H9 (cell line): ENCODE measurements at regions not wholly inside any gene's neighbourhood (a gene's known extent, or its start where the extent isn't known, plus 50 kb on each side); places are given as distances from the start of the nearest gene placed in this dataset.

Source experiments
- DNase-seq: peaks from one replicate; pipeline ENCODE4 v3.0.0-alpha.2; 2017
- H2AFZ ChIP-seq: one replicate; pipeline ENCODE4 v1.6.1; 2013; ENCODE audit warnings: mild to moderate bottlenecking, low read length, control low read depth, moderate library complexity
- H2AK5ac ChIP-seq: 2 replicates; pipeline ENCODE4 v1.6.1; 2013; ENCODE audit warnings: low read length, control low read depth, mixed read lengths; ENCODE audit not compliant: insufficient read length
- H2BK120ac ChIP-seq: one replicate; pipeline ENCODE4 v1.6.1; 2013; ENCODE audit warnings: low read depth, mild to moderate bottlenecking, low read length, control low read depth, inconsistent platforms; ENCODE audit not compliant: poor library complexity, severe bottlenecking
- H2BK12ac ChIP-seq: 2 replicates; pipeline ENCODE4 v1.6.1; 2013; ENCODE audit warnings: low read length, control low read depth, mixed read lengths, low read depth; ENCODE audit not compliant: insufficient read length
- H2BK15ac ChIP-seq: 2 replicates; pipeline ENCODE4 v1.6.1; 2013; ENCODE audit warnings: low read depth, low read length, control low read depth
- H2BK20ac ChIP-seq: one replicate; pipeline ENCODE4 v1.6.1; 2013; ENCODE audit warnings: low read depth, mild to moderate bottlenecking, low read length, control low read depth, inconsistent platforms; ENCODE audit not compliant: poor library complexity, severe bottlenecking
- H2BK5ac ChIP-seq: 2 replicates; pipeline ENCODE4 v1.6.1; 2013; ENCODE audit warnings: low read length, control low read depth, mixed read lengths; ENCODE audit not compliant: insufficient read length
- H3K14ac ChIP-seq: 2 replicates; pipeline ENCODE4 v1.6.1; 2013; ENCODE audit warnings: low read length, control low read depth; ENCODE audit not compliant: insufficient read depth
- H3K18ac ChIP-seq: 2 replicates; pipeline ENCODE4 v1.6.1; 2013; ENCODE audit warnings: low read depth, mild to moderate bottlenecking, mixed read lengths, low read length, control low read depth; ENCODE audit not compliant: insufficient read length
- H3K23ac ChIP-seq: 2 replicates; pipeline ENCODE4 v1.6.1; 2013; ENCODE audit warnings: low read length, control low read depth, mixed read lengths, low read depth; ENCODE audit not compliant: insufficient read length
- H3K23me2 ChIP-seq: 2 replicates; pipeline ENCODE4 v1.6.1; 2013; ENCODE audit warnings: low read depth, mild to moderate bottlenecking, mixed read lengths, low read length, control low read depth; ENCODE audit not compliant: insufficient read length, poor library complexity, severe bottlenecking
- H3K27ac ChIP-seq: 2 replicates; pipeline ENCODE4 v1.5.1; 2013; ENCODE audit warnings: low read length, control low read depth, mixed read lengths, low read depth; ENCODE audit not compliant: insufficient read length
- H3K27me3 ChIP-seq: 2 replicates; pipeline ENCODE4 v1.6.1; 2013; ENCODE audit warnings: low read length, control low read depth, inconsistent platforms; ENCODE audit not compliant: insufficient read depth
- H3K4ac ChIP-seq: 2 replicates; pipeline ENCODE4 v1.6.1; 2013; ENCODE audit warnings: low read depth, mild to moderate bottlenecking, control low read depth, inconsistent platforms, low read length, moderate library complexity
- H3K4me1 ChIP-seq: 2 replicates; pipeline ENCODE4 v1.6.1; 2013; ENCODE audit warnings: low read length, control low read depth, inconsistent platforms; ENCODE audit not compliant: insufficient read depth
- H3K4me2 ChIP-seq: 2 replicates; pipeline ENCODE4 v1.6.1; 2013; ENCODE audit warnings: low read length, control low read depth, mixed read lengths; ENCODE audit not compliant: insufficient read length, insufficient read depth
- H3K56ac ChIP-seq: 2 replicates; pipeline ENCODE4 v1.6.1; 2013; ENCODE audit warnings: low read depth, mild to moderate bottlenecking, mixed read lengths, low read length, control low read depth; ENCODE audit not compliant: insufficient read length
- H3K79me1 ChIP-seq: 2 replicates; pipeline ENCODE4 v1.6.1; 2013; ENCODE audit warnings: low read depth, mild to moderate bottlenecking, moderate library complexity, low read length, control low read depth, inconsistent platforms; ENCODE audit not compliant: insufficient read depth, poor library complexity, severe bottlenecking
- H3K79me2 ChIP-seq: 2 replicates; pipeline ENCODE4 v1.6.1; 2013; ENCODE audit warnings: low read length, control low read depth, inconsistent platforms; ENCODE audit not compliant: insufficient read depth
- H3K9ac ChIP-seq: 2 replicates; pipeline ENCODE4 v1.6.1; 2013; ENCODE audit warnings: low read length, control low read depth, mixed read lengths; ENCODE audit not compliant: insufficient read length; ENCODE audit errors: extremely low read depth
- H3K9me3 ChIP-seq: one replicate; pipeline ENCODE4 v1.6.1; 2013; ENCODE audit warnings: low read depth, low read length, inconsistent platforms; ENCODE audit not compliant: control insufficient read depth
- H3T11ph ChIP-seq: one replicate; pipeline ENCODE4 v1.6.1; 2013; ENCODE audit warnings: mild to moderate bottlenecking, low read length, control low read depth, inconsistent platforms
- H4K20me1 ChIP-seq: one replicate; pipeline ENCODE4 v1.6.1; 2013; ENCODE audit not compliant: control insufficient read depth, insufficient read length, insufficient read depth
- H4K5ac ChIP-seq: 2 replicates; pipeline ENCODE4 v1.6.1; 2013; ENCODE audit warnings: low read depth, mild to moderate bottlenecking, mixed read lengths, low read length, control low read depth; ENCODE audit not compliant: insufficient read length
- H4K8ac ChIP-seq: replicated peaks from 2 replicates; pipeline ENCODE4 v1.6.1; 2013; ENCODE audit warnings: low read length, control low read depth, mixed read lengths, low read depth; ENCODE audit not compliant: insufficient read length
- H4K91ac ChIP-seq: 2 replicates; pipeline ENCODE4 v1.6.1; 2013; ENCODE audit warnings: low read depth, mild to moderate bottlenecking, moderate library complexity, mixed read lengths, low read length, control low read depth; ENCODE audit not compliant: insufficient read length
- H3K27ac Mint-ChIP-seq, 3 experiments: 2 replicates in 2 of 3; 3 replicates in 1 of 3; pipeline ENCODE4 v1.8.0; 2020 to 2021; ENCODE audit warnings: mixed read lengths in 3 of 3, mild to moderate bottlenecking in 1 of 3, moderate library complexity in 1 of 3
- H3K27me3 Mint-ChIP-seq: 2 replicates; pipeline ENCODE4 v1.8.0; 2021; ENCODE audit warnings: low read depth, mild to moderate bottlenecking, moderate library complexity, mixed read lengths
- H3K36me3 Mint-ChIP-seq, 3 experiments: 2 replicates in 2 of 3; 3 replicates in 1 of 3; pipeline ENCODE4 v1.8.0; 2020 to 2021; ENCODE audit warnings: low read depth in 3 of 3, mixed read lengths in 3 of 3; ENCODE audit not compliant: insufficient read depth in 1 of 3
- H3K4me1 Mint-ChIP-seq, 2 experiments: 2 replicates each; pipeline ENCODE4 v1.8.0; 2020; ENCODE audit warnings: mixed read lengths in 2 of 2
- H3K4me3 Mint-ChIP-seq, 2 experiments: 2 replicates in 1 of 2; 3 replicates in 1 of 2; pipeline ENCODE4 v1.8.0; 2020 to 2021; ENCODE audit warnings: mild to moderate bottlenecking in 2 of 2, mixed read lengths in 2 of 2, moderate library complexity in 1 of 2
- H3K9me3 Mint-ChIP-seq, 2 experiments: 2 replicates in 1 of 2; 3 replicates in 1 of 2; pipeline ENCODE4 v1.8.0; 2020; ENCODE audit warnings: mild to moderate bottlenecking in 2 of 2, mixed read lengths in 2 of 2, moderate library complexity in 1 of 2
- CTCF ChIP-seq: fragments of 200-600 bp; sonication (generic); conservative IDR thresholded peaks from 3 replicates; pipeline ENCODE4 v1.8.0; 2021; ENCODE audit warnings: antibody characterized with exemption, mild to moderate bottlenecking
- WGBS: extraction: QIAGEN DNeasy Blood & Tissue Kit; methylation state at CpG from one replicate; pipeline ENCODE4 v1.1.7; 2013; ENCODE audit warnings: missing lambda C conversion rate, low lambda C conversion rate, mixed read lengths; ENCODE audit not compliant: insufficient read length; ENCODE audit errors: extremely low coverage; 5-methylcytosine and 5-hydroxymethylcytosine counted together

GRCh38 chr16:14003074-14003570 is 68.0 kb upstream of the MRTFB start:
- Histone ChIP-seq H3K23me2 (no peaks in the 10 kb centered on the region), H3K27ac (no peak overlapping the region), H3T11ph (no peak overlapping the region), H4K20me1 (no peaks in the 10 kb centered on the region), H4K91ac (no peak overlapping the region), H2BK120ac (no peak overlapping the region), H3K14ac (peak overlapping the region; percentile 83; the same call in 1 of the 2 replicates), H2BK15ac (no peak overlapping the region), H2BK12ac (no peak overlapping the region), H4K5ac (no peak overlapping the region), H3K56ac (no peak overlapping the region), H3K23ac (no peak overlapping the region), H3K4ac (no peak overlapping the region), H3K18ac (peak overlapping the region; percentile 18), H3K4me1 (no peaks in the 10 kb centered on the region; the same call in 1 of the 2 replicates), H3K79me1 (no peaks in the 10 kb centered on the region), H2AFZ (peak overlapping the region; percentile 50), H3K9ac (no peak overlapping the region), H4K8ac (no peak overlapping the region), H3K4me2 (peak overlapping the region; percentile 62), H3K9me3 (no peaks in the 10 kb centered on the region), H3K79me2 (no peaks in the 10 kb centered on the region), H2BK5ac (no peak overlapping the region), H3K27me3 (no peaks in the 10 kb centered on the region), H2AK5ac (no peak overlapping the region), H2BK20ac (no peak overlapping the region)
- Mint-ChIP-seq H3K9me3 (no peaks in the 10 kb centered on the region), H3K4me1 (peaks cover 16 to 28% of the 10 kb centered on the region in 2 experiments), H3K4me3 (peak overlapping the region; percentile 45 to 72), H3K36me3 (no peaks in the 10 kb centered on the region; a peak in 1 of 7 replicates), H3K27me3 (no peaks in the 10 kb centered on the region; the same call in 1 of the 2 replicates), H3K27ac (peak overlapping the region; percentile 6 to 83 (median 71); a peak in 4 of 7 replicates)
- WGBS, result no CpG with 5 or more reads among the region's 15 CpGs
- peak; percentile 30; the same call in 2 of the 3 replicates for TF ChIP-seq CTCF
- peak; percentile 80 for DNase-seq
